Nephron progenitor cell (in vitro differentiated cells): ENCODE measurements at regions not wholly inside any gene's neighbourhood (a gene's known extent, or its start where the extent isn't known, plus 50 kb on each side); places are given as distances from the start of the nearest gene placed in this dataset.

Experiments used
- DNase-seq: peaks from one replicate; pipeline ENCODE4 v3.0.0; 2021
- H3K27ac Mint-ChIP-seq: 2 replicates; pipeline ENCODE4 v1.8.0; 2021; ENCODE audit warnings: mild to moderate bottlenecking, moderate library complexity, mixed read lengths
- H3K27me3 Mint-ChIP-seq: 2 replicates; pipeline ENCODE4 v1.8.0; 2021; ENCODE audit warnings: mild to moderate bottlenecking, low read depth, mixed read lengths; ENCODE audit not compliant: poor library complexity
- H3K36me3 Mint-ChIP-seq: 2 replicates; pipeline ENCODE4 v1.8.0; 2021; ENCODE audit warnings: low read depth, mixed read lengths
- H3K4me1 Mint-ChIP-seq: 2 replicates; pipeline ENCODE4 v1.8.0; 2021; ENCODE audit warnings: mixed read lengths
- H3K4me3 Mint-ChIP-seq: 2 replicates; pipeline ENCODE4 v1.8.0; 2021; ENCODE audit warnings: mild to moderate bottlenecking, moderate library complexity, mixed read lengths
- H3K9me3 Mint-ChIP-seq: 2 replicates; pipeline ENCODE4 v1.8.0; 2021; ENCODE audit warnings: mild to moderate bottlenecking, moderate library complexity, mixed read lengths
- TF ChIP-seq, protein P1 (sequence below): fragments of 200-600 bp; sonication (generic); IDR thresholded peaks from 2 replicates; pipeline ENCODE4 v1.5.0; 2021; ENCODE audit warnings: antibody characterized with exemption

DNA sequence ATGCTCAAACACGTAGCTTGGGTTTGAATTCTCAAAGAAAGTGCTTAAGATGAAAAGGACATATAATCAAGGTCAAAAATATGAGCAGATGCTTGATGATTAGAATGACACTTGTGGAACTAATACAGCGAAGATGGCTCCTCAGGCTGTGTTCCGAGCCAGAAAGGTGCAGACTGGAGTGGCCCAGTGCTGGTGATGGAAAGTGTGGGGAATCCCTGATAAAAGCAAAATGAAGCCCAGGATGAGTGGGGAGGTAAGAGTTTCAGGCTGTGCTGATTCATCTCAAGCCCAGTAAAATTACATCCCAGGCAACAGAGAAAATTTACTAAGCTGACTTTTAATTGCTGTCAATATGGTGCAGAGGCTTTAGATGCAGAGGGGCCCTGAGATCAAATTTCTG lies 77.8 kb upstream of the IKZF1 start:
- Mint-ChIP-seq H3K27ac (no peak overlapping the region), H3K4me3 (no peak overlapping the region), H3K27me3 (no peaks in the 10 kb centered on the region), H3K36me3 (no peaks in the 10 kb centered on the region), H3K9me3 (peaks cover 40% of the 10 kb centered on the region), H3K4me1 (no peaks in the 10 kb centered on the region)
- DNase-seq, result no peak
- TF ChIP-seq, protein P1, sequence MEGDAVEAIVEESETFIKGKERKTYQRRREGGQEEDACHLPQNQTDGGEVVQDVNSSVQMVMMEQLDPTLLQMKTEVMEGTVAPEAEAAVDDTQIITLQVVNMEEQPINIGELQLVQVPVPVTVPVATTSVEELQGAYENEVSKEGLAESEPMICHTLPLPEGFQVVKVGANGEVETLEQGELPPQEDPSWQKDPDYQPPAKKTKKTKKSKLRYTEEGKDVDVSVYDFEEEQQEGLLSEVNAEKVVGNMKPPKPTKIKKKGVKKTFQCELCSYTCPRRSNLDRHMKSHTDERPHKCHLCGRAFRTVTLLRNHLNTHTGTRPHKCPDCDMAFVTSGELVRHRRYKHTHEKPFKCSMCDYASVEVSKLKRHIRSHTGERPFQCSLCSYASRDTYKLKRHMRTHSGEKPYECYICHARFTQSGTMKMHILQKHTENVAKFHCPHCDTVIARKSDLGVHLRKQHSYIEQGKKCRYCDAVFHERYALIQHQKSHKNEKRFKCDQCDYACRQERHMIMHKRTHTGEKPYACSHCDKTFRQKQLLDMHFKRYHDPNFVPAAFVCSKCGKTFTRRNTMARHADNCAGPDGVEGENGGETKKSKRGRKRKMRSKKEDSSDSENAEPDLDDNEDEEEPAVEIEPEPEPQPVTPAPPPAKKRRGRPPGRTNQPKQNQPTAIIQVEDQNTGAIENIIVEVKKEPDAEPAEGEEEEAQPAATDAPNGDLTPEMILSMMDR, result no peak

DNA sequence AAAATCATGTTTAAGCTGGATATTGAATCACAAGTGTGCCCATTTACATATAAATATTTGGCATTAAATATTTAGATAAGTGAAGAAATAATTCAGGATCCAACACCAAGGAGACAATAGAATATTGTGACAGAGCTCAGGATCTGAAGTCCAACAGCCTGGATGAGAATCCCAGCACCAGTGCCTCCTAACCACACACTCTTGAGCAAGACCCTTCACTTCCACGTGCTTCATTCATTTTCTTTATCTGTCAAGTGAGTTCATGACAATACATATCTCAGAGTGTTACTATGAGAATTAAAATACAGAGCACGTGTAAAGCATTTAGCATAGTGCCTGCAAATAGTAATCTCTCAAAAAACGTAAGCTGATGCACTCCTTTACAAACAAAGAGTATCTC lies 78.4 kb upstream of the IKZF1 start:
- no peak for DNase-seq
- no peak overlapping the region for H3K4me3 Mint-ChIP-seq
- peaks cover 39% of the 10 kb centered on the region for H3K9me3 Mint-ChIP-seq
- H3K27ac Mint-ChIP-seq, result no peak overlapping the region
- no peaks in the 10 kb centered on the region for H3K27me3 Mint-ChIP-seq
- no peaks in the 10 kb centered on the region for H3K4me1 Mint-ChIP-seq
- TF ChIP-seq, protein P1, result no peak
- H3K36me3 Mint-ChIP-seq, result no peaks in the 10 kb centered on the region

DNA sequence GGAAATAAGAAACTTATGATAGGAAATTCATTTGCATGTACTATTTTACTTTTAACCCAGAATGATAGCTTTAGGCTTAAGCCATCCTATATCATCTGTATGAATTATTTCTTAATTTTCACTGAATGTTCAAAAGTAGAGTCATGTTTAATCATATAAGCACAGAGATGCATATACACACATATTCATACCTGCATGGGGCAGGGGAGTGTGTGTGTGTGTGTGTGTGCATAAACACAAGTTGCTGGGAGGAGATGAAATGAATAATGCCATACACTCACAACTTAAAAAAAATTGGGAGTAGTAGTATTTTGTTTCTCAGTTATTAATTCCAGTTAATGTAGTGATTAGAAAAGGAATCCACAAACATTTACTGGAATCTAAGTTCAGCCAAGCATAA lies 83.1 kb upstream of the IKZF1 start:
- H3K9me3 Mint-ChIP-seq, result peaks cover 19% of the 10 kb centered on the region
- H3K36me3 Mint-ChIP-seq, result no peaks in the 10 kb centered on the region
- TF ChIP-seq, protein P1, result no peak
- H3K27ac Mint-ChIP-seq, result no peak overlapping the region
- no peak overlapping the region for H3K4me3 Mint-ChIP-seq
- H3K27me3 Mint-ChIP-seq, result peaks cover 9% of the 10 kb centered on the region
- H3K4me1 Mint-ChIP-seq, result no peaks in the 10 kb centered on the region
- DNase-seq, result no peak

DNA sequence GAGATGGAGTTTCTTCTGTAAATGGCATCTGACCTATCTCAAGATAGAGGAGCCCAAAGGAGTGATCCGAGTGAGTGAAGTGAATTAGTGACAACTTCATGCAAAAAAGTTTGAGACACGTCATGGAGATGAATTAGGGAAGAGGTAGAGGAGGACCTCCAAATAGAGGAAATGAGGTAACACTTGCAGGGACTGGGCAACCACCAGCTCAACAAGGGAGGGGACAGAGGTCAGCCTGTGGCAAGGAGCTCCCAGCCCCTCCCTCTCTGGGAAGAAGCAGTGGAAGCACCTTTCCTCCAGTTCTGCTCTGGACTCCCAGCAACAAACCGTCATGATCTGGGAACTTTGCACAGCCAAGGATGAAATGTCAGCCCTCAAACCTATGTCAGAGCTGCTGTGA lies 83.5 kb upstream of the IKZF1 start:
- no peak for DNase-seq
- Mint-ChIP-seq H3K9me3 (peaks cover 19% of the 10 kb centered on the region), H3K27me3 (peaks cover 9% of the 10 kb centered on the region), H3K4me3 (no peak overlapping the region), H3K27ac (no peak overlapping the region), H3K36me3 (no peaks in the 10 kb centered on the region), H3K4me1 (no peaks in the 10 kb centered on the region)
- TF ChIP-seq, protein P1, result no peak

DNA sequence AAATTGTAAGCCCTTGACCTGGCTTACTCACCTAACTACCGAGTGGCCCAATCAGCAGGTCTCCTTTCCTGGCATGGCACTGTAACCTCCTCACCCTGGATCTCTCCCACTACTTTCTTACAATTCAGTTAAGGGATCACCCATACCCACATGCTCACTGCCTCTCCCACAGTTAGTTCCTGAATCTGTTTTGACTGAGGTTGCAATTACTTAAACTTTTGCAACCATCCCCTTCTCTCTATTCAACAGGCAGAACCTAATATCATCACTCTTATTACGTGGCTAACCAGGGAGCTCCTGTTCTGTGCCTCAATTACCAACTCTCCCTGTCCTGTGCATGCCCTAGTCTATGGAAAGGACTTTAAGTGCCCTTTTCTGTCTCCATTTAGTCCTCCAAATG lies 84.2 kb upstream of the IKZF1 start:
- TF ChIP-seq, protein P1, result no peak
- Mint-ChIP-seq H3K27ac (no peak overlapping the region), H3K9me3 (peaks cover 19% of the 10 kb centered on the region), H3K4me1 (no peaks in the 10 kb centered on the region), H3K36me3 (no peaks in the 10 kb centered on the region), H3K27me3 (peaks cover 9% of the 10 kb centered on the region), H3K4me3 (no peak overlapping the region)
- no peak for DNase-seq

DNA sequence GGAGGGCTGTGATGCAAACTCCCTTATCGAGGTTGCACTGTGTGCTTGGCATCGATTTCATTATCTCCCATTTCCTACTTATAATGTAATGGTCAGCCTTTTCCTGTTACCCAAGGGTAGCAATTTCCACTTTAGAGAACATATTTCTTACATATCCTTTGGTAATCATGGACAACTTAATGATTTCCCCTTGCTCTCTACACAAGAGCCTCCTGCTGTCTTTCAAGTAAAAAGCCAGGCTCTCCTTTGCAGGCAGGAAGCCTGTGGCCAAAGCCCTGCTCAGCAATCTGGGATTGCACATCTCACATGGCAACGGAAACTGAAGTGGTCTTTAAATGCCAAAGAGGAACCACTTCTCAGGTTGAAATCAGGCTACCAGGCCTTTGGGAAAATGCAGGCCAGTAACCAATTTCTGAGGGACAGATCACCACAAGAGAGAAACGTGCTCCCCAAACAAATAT lies 86.7 kb upstream of the IKZF1 start:
- no peak for DNase-seq
- Mint-ChIP-seq H3K4me3 (no peak overlapping the region), H3K27ac (no peak overlapping the region), H3K4me1 (no peaks in the 10 kb centered on the region), H3K27me3 (peaks cover 19% of the 10 kb centered on the region), H3K9me3 (peaks cover 13% of the 10 kb centered on the region), H3K36me3 (no peaks in the 10 kb centered on the region)
- TF ChIP-seq, protein P1, result no peak
